NB4 (cell line): ENCODE measurements at regions not wholly inside any gene's neighbourhood (a gene's known extent, or its start where the extent isn't known, plus 50 kb on each side); places are given as distances from the start of the nearest gene placed in this dataset.

Experiments
- DNase-seq: peaks from one replicate; pipeline ENCODE4 v3.0.0; 2010; ENCODE audit warnings: low read depth
- H3K4me3 ChIP-seq: one replicate; pipeline ENCODE4 v1.5.1; 2011; ENCODE audit warnings: mild to moderate bottlenecking, low read depth, low read length, moderate library complexity
- CTCF ChIP-seq: IDR thresholded peaks from one replicate; pipeline ENCODE4 v1.5.1; 2012; ENCODE audit warnings: low read depth, low read length
- MAX ChIP-seq: IDR thresholded peaks from 2 replicates; pipeline ENCODE4 v1.6.1; 2011; ENCODE audit warnings: low read depth, low read length
- MYC ChIP-seq: IDR thresholded peaks from 2 replicates; pipeline ENCODE4 v1.6.1; 2011; ENCODE audit warnings: low read depth, low read length
- POLR2A ChIP-seq: IDR thresholded peaks from 2 replicates; pipeline ENCODE4 v1.6.1; 2011; ENCODE audit warnings: mild to moderate bottlenecking; ENCODE audit not compliant: insufficient read length; ENCODE audit errors: extremely low read depth

GRCh38 chr20:51306521-51307358 lies 235.8 kb downstream of the NFATC2 start:
- TF ChIP-seq POLR2A: no peak
- peak; percentile 86 for TF ChIP-seq CTCF
- no peak for TF ChIP-seq MYC
- TF ChIP-seq MAX: peak; percentile 62
- H3K4me3 ChIP-seq: no peak overlapping the region
- DNase-seq: peak; percentile 73

- no peak for TF ChIP-seq MAX
- TF ChIP-seq POLR2A: no peak
- no peak for TF ChIP-seq CTCF
- TF ChIP-seq MYC: no peak
- DNase-seq: no peak
- no peak overlapping the region for H3K4me3 ChIP-seq
Observed at GRCh38 chr20:51306081-51306480, 236.4 kb downstream of the NFATC2 start.

GRCh38 chr20:51305316-51306052 lies 237.0 kb downstream of the NFATC2 start:
- TF ChIP-seq POLR2A (no peak), CTCF (no peak), MAX (no peak), MYC (no peak)
- H3K4me3 ChIP-seq: no peak overlapping the region
- no peak for DNase-seq

- DNase-seq: no peak
- TF ChIP-seq MYC (no peak), MAX (no peak), CTCF (no peak), POLR2A (no peak)
- no peak overlapping the region for H3K4me3 ChIP-seq
Observed at GRCh38 chr20:51303731-51304670, 238.5 kb downstream of the NFATC2 start.

GRCh38 chr20:51301026-51301425 lies 241.5 kb downstream of the NFATC2 start:
- TF ChIP-seq CTCF (no peak), POLR2A (no peak), MYC (no peak), MAX (no peak)
- H3K4me3 ChIP-seq: no peak overlapping the region
- DNase-seq: no peak
